ENCODE measurements at regions not wholly inside any gene's neighbourhood (a gene's known extent, or its start where the extent isn't known, plus 50 kb on each side); places are given as distances from the start of the nearest gene placed in this dataset.

DNA sequence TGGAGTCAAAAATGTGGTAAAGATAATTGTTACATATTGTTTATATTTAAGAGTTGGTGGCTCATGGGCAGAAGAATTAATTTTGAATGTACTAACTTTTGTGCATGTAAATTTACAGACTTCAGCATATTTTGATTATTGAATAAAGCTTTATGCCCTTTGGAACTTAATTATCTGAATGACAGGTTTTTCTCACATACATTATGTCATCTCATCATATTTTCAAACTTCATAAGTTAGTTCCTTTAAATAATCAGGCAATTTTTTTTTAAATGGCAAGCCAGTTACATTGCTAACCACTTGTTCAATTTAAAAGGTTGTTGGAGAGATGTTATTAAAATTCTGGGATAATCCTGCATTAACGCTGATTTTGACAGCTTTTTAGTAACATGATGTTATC, 184.6 kb upstream of the EDIL3 start:
- TF ChIP-seq, protein P1, sequence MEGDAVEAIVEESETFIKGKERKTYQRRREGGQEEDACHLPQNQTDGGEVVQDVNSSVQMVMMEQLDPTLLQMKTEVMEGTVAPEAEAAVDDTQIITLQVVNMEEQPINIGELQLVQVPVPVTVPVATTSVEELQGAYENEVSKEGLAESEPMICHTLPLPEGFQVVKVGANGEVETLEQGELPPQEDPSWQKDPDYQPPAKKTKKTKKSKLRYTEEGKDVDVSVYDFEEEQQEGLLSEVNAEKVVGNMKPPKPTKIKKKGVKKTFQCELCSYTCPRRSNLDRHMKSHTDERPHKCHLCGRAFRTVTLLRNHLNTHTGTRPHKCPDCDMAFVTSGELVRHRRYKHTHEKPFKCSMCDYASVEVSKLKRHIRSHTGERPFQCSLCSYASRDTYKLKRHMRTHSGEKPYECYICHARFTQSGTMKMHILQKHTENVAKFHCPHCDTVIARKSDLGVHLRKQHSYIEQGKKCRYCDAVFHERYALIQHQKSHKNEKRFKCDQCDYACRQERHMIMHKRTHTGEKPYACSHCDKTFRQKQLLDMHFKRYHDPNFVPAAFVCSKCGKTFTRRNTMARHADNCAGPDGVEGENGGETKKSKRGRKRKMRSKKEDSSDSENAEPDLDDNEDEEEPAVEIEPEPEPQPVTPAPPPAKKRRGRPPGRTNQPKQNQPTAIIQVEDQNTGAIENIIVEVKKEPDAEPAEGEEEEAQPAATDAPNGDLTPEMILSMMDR (IDR thresholded peaks at IDR 0.05; ENCODE audit: low read depth, low read length, missing control alignments): no peak
- H3K4me3 ChIP-seq (ENCODE audit: low read depth, low read length): no peak overlapping the region
- DNase-seq (ENCODE audit: low read depth): no peak

DNA sequence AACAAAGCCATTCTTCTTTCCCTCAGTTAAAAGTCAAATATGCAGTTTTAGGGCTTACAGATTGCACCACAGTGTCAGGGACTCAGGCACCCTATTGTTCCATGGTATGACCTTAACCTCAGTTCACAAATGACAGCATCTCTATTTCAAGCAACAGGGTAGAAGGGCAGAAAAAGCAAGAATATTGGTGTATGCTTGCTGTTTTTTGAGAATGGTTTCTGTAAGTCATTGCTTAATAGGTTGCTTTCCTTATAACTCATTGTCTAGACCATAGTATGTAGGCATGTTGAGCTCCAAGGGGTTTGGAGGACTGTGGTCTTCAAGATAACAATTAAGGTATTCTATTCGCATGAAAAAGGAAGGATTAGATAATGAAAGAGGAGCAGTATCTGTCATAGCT, 183.5 kb upstream of the EDIL3 start:
- no peak overlapping the region for H3K4me3 ChIP-seq (ENCODE audit: low read depth, low read length)
- TF ChIP-seq, protein P1 (IDR thresholded peaks at IDR 0.05; ENCODE audit: low read depth, low read length, missing control alignments): no peak
- no peak for DNase-seq (ENCODE audit: low read depth)

DNA sequence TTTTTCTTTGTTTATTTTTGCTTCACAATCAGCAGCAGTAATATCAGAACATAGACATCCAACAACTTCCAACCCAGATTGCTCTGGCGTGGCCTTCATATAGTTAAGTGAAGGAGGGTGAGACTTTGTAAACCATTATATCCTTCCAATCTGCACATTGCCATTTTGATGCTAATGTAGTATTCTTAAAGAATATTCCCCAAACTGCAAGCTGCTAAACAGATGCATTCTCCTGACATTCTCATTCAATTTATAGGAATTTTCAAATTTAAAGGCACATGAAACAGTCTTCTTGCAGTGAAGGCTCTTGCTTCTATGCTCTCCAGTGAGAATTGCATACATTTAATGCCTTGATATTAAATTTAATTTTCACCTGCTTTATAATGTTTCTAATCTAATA, 181.2 kb upstream of the EDIL3 start:
- no peak overlapping the region for H3K4me3 ChIP-seq (ENCODE audit: low read depth, low read length)
- no peak for DNase-seq (ENCODE audit: low read depth)
- TF ChIP-seq, protein P1 (IDR thresholded peaks at IDR 0.05; ENCODE audit: low read depth, low read length, missing control alignments): no peak

DNA sequence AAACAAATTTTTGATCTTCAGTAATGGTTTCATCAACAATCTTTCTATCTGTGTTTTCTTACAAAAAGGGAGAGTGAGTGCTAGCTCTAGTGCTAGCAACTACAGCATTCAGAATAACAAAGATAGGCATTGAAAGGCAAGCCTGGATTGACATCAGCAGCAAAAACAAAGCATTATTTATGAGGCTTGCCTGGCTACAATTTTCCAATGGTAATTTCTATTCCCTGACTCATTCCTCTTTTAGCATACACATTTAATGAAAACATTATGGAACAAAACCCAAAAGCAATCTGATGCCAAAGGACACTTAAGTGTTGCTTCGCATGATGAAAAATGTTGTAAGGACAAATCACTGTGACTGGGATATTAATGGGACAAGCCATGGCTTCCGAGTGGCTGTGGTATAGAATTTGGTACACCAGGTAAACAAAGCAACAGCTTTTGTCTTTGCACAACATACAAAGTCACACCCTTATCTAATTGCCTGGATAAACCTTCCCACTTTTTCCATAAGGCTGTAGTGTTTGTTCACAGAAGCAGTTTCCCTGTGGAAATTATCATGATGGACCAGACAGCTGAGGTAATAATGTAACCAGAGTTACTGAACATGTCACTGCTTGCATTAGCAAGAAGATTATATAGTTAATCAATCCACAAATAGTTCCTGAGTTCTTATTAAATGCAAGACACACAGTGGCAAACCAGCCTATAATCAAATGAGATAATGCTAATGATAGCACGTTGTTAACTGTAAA, 179.8 kb upstream of the EDIL3 start:
- no peak for DNase-seq (ENCODE audit: low read depth)
- TF ChIP-seq, protein P1 (IDR thresholded peaks at IDR 0.05; ENCODE audit: low read depth, low read length, missing control alignments): no peak
- no peak overlapping the region for H3K4me3 ChIP-seq (ENCODE audit: low read depth, low read length)

DNA sequence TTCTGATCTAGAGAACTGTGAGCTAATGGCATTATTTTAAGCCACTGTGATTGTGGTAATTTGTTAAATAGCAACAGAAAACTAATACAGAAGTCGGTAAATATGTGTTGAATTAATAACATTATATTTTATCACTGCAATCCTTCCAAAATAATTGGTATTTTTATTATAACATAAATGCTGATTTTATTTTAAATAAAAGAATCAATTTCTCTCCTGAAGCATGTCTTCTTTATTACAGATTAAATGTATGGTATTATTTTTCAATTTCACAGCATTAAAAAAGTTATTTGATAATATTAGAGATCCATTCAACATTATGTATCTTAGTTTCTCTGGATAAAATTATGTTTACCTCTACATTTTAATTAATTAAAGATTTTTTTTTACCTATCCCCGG, 165.5 kb upstream of the EDIL3 start:
- no peak overlapping the region for H3K4me3 ChIP-seq (ENCODE audit: low read depth, low read length)
- DNase-seq (ENCODE audit: low read depth): no peak
- TF ChIP-seq, protein P1 (IDR thresholded peaks at IDR 0.05; ENCODE audit: low read depth, low read length, missing control alignments): no peak

DNA sequence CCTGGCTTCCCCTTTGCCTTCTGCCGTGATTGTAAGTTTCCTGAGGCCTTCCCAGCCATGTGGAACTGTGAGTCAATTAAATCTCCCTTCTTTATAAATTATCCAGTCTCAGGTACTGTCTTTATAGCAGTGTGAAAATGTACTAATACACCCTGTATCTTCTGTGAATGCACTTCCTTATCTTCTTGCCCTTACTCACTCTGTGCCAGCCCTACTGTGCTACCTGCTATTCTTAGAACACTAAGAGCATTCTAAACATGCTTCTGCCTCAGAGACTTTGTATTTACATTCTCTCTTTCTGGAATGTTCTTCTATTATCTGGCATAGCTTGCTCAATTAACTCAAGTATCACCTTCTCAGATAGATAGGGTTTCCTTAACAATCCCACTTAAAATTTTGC, 164.4 kb upstream of the EDIL3 start:
- no peak overlapping the region for H3K4me3 ChIP-seq (ENCODE audit: low read depth, low read length)
- TF ChIP-seq, protein P1 (IDR thresholded peaks at IDR 0.05; ENCODE audit: low read depth, low read length, missing control alignments): no peak
- no peak for DNase-seq (ENCODE audit: low read depth)

DNA sequence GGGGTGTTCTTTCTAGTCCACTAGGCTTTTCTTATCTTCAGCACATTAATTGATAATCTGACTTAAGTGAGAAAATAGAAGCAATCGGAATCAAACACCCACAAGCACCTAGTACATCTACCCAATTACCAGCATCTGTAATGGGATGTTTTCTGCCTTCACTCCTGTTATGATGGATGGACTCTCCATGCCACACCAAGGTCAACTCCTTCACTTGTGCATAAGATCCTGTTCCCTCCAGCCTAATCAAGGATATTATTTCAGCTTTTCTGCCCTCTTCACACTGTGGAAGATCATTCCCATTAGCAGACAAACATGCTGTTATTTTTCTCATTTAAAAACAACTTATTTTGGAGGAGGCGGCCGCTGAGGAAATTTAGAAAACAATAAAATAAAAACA, 162.0 kb upstream of the EDIL3 start:
- no peak for DNase-seq (ENCODE audit: low read depth)
- TF ChIP-seq, protein P1 (IDR thresholded peaks at IDR 0.05; ENCODE audit: low read depth, low read length, missing control alignments): no peak
- no peak overlapping the region for H3K4me3 ChIP-seq (ENCODE audit: low read depth, low read length)

Data from GM12864 (cell line).